HFF-Myc (cell line): ENCODE measurements at regions not wholly inside any gene's neighbourhood (a gene's known extent, or its start where the extent isn't known, plus 50 kb on each side); places are given as distances from the start of the nearest gene placed in this dataset.

ENCODE experiments used
- DNase-seq: peaks from one replicate; pipeline ENCODE4 v3.0.0-alpha.2; 2011; ENCODE audit warnings: low read depth; ENCODE audit errors: extremely low read depth
- H3K4me3 ChIP-seq: replicated peaks from 2 replicates; pipeline ENCODE4 v1.5.1; 2011; ENCODE audit warnings: low read depth, mild to moderate bottlenecking, control low read depth, low read length
- CTCF ChIP-seq: IDR thresholded peaks from 2 replicates; pipeline ENCODE4 v1.5.1; 2012; ENCODE audit warnings: mild to moderate bottlenecking, low read depth, low read length, control low read depth; ENCODE audit errors: missing control alignments

GRCh38 chr5:54616031-54616430, 98.5 kb downstream of the SNX18 start:
- TF ChIP-seq CTCF, result no peak
- DNase-seq, result no peak
- H3K4me3 ChIP-seq, result no peak overlapping the region

DNA sequence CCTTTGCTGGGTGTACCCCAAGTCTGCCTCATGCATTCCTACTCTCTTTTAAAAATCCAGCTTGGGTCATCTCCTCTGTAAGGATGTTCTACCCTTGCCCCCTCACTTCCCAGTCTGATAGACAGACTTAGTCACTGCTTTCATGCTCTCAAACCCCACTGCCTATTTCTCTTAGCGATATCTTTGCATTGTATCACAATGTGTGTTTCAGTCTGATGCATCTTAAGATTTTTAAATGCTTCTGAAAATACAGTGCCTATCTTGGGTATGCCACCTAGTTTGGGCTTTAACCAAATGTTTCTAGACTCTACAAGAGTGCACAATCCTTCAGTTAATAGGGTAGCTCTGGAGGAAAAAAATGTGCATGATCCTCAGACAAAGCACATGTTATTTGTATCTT, 97.8 kb downstream of the SNX18 start:
- H3K4me3 ChIP-seq, result no peak overlapping the region
- TF ChIP-seq CTCF, result no peak

DNA sequence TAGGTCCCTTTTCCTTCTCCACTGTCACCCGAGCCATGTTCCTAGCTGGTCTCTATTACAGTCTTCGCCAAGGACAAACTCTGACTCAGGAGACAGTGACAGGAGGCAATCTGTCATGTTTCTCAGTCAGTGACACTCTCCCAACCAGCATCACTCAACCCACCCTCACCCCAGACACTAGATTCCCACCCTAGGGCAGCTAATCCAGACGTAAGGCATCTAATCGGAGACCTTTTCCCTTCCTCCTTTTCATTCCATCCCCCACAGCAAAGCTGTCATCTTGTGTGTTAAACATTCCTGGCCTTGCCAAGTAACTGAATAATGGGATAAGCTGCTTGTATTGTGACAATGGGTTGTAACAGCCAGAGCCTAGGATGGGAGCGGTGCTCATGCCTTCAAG, 95.2 kb downstream of the SNX18 start:
- DNase-seq, result no peak
- no peak overlapping the region for H3K4me3 ChIP-seq
- no peak for TF ChIP-seq CTCF

More for the DNA sequence above, 97.8 kb downstream of the SNX18 start:
- no peak for DNase-seq

DNA sequence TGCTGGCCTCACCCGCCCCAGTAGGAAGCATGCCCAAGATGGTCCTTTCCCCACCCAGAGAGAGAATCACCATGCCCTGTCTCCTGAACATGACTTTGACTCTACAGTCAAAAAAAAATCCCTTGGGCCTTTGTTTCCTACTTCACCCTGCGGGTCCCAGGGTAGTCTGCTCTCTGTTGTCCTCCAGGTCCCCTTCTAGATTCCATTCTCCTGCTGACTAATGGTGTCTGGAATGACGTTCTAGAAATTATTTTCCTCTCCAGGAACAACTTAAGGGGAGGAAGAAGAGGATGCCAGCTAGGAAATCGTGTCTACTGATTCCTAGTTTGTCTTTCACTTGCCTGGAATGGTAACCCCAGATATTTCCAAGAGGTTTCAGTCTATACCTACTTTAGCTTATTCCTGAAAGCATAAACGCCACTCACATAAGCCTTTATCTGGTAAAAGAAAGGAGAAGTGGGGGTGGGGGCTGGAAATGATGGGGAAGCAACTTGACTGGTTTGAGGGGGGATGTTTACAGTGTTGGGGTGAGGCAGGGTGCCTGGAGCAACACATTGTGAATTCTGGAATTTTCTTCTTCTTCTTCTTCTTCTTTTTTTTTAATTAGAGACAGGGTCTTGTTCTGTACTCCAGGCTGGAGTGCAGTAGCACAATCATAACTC, 93.9 kb downstream of the SNX18 start:
- DNase-seq, result no peak
- no peak overlapping the region for H3K4me3 ChIP-seq
- TF ChIP-seq CTCF, result no peak

DNA sequence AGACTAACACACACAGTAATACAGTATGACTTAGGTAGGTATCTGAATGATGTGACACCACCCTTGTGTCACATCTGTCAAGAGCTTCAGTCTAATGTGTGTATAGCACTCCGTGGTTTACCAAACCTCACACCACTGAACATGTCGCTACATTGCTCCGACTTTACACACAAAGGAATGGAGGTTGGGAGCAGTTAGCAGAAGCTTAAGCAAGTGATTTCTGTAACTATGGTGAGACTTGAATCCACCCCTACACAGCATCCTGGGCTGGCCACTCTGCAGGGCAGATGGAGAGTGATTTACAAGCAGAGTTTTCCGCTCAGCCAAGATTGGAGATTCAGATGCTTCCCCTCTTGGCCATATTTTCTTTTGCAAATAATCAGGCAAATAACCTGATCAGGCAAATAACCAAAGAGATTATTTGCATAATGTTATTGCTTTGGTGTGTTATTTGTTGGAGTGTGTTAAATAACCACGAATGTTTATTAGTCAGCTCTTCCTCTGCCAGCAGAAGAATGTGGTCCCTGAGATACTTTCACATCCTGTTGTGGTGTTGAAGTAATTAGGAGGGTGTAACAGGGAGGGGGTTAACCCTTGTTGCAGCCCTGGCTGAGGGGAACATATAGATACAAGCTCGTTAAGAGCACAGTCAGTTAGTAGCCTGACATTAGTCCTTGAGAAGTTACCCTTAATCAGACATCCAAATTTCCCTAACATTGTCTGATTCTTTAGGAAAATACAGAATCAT, 92.8 kb downstream of the SNX18 start:
- H3K4me3 ChIP-seq, result no peak overlapping the region
- DNase-seq, result no peak
- TF ChIP-seq CTCF, result no peak

GRCh38 chr5:54608423-54609085, 91.0 kb downstream of the SNX18 start:
- no peak for DNase-seq
- TF ChIP-seq CTCF, result no peak
- H3K4me3 ChIP-seq, result no peak overlapping the region
